Astrocyte (in vitro differentiated cells and primary cell): ENCODE measurements at regions not wholly inside any gene's neighbourhood (a gene's known extent, or its start where the extent isn't known, plus 50 kb on each side); places are given as distances from the start of the nearest gene placed in this dataset.

Experiments
- DNase-seq: peaks from one replicate; pipeline ENCODE4 v3.0.0-alpha.2; 2010; ENCODE audit warnings: low read depth
- FAIRE-seq: peaks from 2 replicates; lab custom pipeline; 2011; peaks lifted over from hg19 to GRCh38; lab: Jason Lieb, UNC
- H2AFZ ChIP-seq: 2 replicates; pipeline ENCODE4 v1.6.0; 2012; ENCODE audit warnings: low read depth, low read length, inconsistent platforms
- H3K27ac ChIP-seq: 2 replicates; pipeline ENCODE4 v1.5.1; 2011; ENCODE audit warnings: low read depth, low read length, inconsistent platforms
- H3K27me3 ChIP-seq: 2 replicates; pipeline ENCODE4 v1.6.0; 2011; ENCODE audit warnings: low read length, inconsistent platforms; ENCODE audit not compliant: insufficient read depth
- H3K36me3 ChIP-seq: 2 replicates; pipeline ENCODE4 v1.5.1; 2011; ENCODE audit warnings: low read length, inconsistent platforms; ENCODE audit not compliant: insufficient read depth
- H3K4me1 ChIP-seq: 2 replicates; pipeline ENCODE4 v1.5.1; 2011; ENCODE audit warnings: low read length, inconsistent platforms; ENCODE audit not compliant: insufficient read depth
- H3K4me2 ChIP-seq: 2 replicates; pipeline ENCODE4 v1.6.0; 2012; ENCODE audit warnings: low read length, inconsistent platforms
- H3K4me3 ChIP-seq: 2 replicates; pipeline ENCODE4 v1.5.1; 2011; ENCODE audit warnings: low read depth, mild to moderate bottlenecking, low read length, inconsistent platforms; ENCODE audit not compliant: insufficient read depth
- H3K79me2 ChIP-seq: 2 replicates; pipeline ENCODE4 v1.6.0; 2012; ENCODE audit warnings: mild to moderate bottlenecking, low read length, inconsistent platforms; ENCODE audit not compliant: insufficient read depth
- H3K9ac ChIP-seq: 2 replicates; pipeline ENCODE4 v1.6.0; 2012; ENCODE audit warnings: mild to moderate bottlenecking, low read length, inconsistent platforms
- H3K9me3 ChIP-seq: 2 replicates; pipeline ENCODE4 v1.5.1; 2012; ENCODE audit warnings: low read depth, mild to moderate bottlenecking, low read length, inconsistent platforms; ENCODE audit not compliant: insufficient read depth
- H4K20me1 ChIP-seq: 2 replicates; pipeline ENCODE4 v1.6.0; 2012; ENCODE audit warnings: low read length, inconsistent platforms; ENCODE audit not compliant: insufficient read depth
- H3K27ac Mint-ChIP-seq: one replicate; pipeline ENCODE4 v1.8.0; 2021; ENCODE audit warnings: mild to moderate bottlenecking, mixed read lengths; ENCODE audit not compliant: unreplicated experiment
- H3K27me3 Mint-ChIP-seq: one replicate; pipeline ENCODE4 v1.8.0; 2021; ENCODE audit warnings: low read depth, mixed read lengths; ENCODE audit not compliant: unreplicated experiment
- H3K36me3 Mint-ChIP-seq: one replicate; pipeline ENCODE4 v1.8.0; 2021; ENCODE audit warnings: low read depth, mixed read lengths; ENCODE audit not compliant: unreplicated experiment
- H3K4me1 Mint-ChIP-seq: one replicate; pipeline ENCODE4 v1.8.0; 2021; ENCODE audit warnings: low read depth, mixed read lengths; ENCODE audit not compliant: unreplicated experiment
- H3K4me3 Mint-ChIP-seq: one replicate; pipeline ENCODE4 v1.8.0; 2021; ENCODE audit warnings: mild to moderate bottlenecking, moderate library complexity, mixed read lengths; ENCODE audit not compliant: unreplicated experiment
- H3K9me3 Mint-ChIP-seq: one replicate; pipeline ENCODE4 v1.8.0; 2021; ENCODE audit warnings: mild to moderate bottlenecking, mixed read lengths; ENCODE audit not compliant: unreplicated experiment
- EZH2 ChIP-seq: IDR thresholded peaks from 2 replicates; pipeline ENCODE4 v1.6.1; 2012; ENCODE audit warnings: mild to moderate bottlenecking, low read length, inconsistent platforms; ENCODE audit not compliant: insufficient read depth
- TF ChIP-seq, protein P1 (sequence below): IDR thresholded peaks from 2 replicates; pipeline ENCODE4 v1.5.1; 2011; ENCODE audit warnings: low read depth, mild to moderate bottlenecking, inconsistent platforms, low read length, moderate library complexity; ENCODE audit not compliant: insufficient read depth

DNA sequence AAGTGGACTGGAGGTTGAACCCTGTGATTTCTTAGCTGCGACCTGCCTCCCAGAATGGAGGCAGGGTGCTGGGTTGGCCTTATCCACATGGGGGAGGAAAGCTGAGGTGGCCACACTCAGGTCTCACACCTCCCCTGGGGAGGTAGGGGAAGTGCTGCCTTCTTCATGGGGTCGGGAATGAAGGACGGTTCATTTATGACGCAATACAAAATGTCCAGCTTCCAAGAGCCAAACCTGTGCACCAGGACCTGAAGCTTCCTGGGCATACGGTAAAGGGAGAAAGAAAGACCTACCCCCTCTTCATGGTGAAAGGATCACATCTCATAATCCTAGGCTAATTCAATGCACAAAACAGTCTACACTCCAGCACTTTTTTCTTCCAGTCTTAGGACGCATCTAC, 150.6 kb upstream of the CDYL start:
- Mint-ChIP-seq H3K27ac (no peak overlapping the region), H3K4me3 (no peak overlapping the region), H3K36me3 (no peaks in the 10 kb centered on the region), H3K9me3 (peaks cover 16% of the 10 kb centered on the region), H3K4me1 (no peaks in the 10 kb centered on the region), H3K27me3 (no peaks in the 10 kb centered on the region)
- Histone ChIP-seq H3K27me3 (no peaks in the 10 kb centered on the region), H3K9me3 (peaks cover 3% of the 10 kb centered on the region), H4K20me1 (no peaks in the 10 kb centered on the region), H3K4me2 (no peak overlapping the region), H3K4me1 (no peaks in the 10 kb centered on the region), H3K27ac (no peak overlapping the region), H3K4me3 (no peak overlapping the region), H3K9ac (no peak overlapping the region), H3K79me2 (no peaks in the 10 kb centered on the region), H3K36me3 (no peaks in the 10 kb centered on the region), H2AFZ (no peak overlapping the region)
- no peak for TF ChIP-seq EZH2
- TF ChIP-seq, protein P1, sequence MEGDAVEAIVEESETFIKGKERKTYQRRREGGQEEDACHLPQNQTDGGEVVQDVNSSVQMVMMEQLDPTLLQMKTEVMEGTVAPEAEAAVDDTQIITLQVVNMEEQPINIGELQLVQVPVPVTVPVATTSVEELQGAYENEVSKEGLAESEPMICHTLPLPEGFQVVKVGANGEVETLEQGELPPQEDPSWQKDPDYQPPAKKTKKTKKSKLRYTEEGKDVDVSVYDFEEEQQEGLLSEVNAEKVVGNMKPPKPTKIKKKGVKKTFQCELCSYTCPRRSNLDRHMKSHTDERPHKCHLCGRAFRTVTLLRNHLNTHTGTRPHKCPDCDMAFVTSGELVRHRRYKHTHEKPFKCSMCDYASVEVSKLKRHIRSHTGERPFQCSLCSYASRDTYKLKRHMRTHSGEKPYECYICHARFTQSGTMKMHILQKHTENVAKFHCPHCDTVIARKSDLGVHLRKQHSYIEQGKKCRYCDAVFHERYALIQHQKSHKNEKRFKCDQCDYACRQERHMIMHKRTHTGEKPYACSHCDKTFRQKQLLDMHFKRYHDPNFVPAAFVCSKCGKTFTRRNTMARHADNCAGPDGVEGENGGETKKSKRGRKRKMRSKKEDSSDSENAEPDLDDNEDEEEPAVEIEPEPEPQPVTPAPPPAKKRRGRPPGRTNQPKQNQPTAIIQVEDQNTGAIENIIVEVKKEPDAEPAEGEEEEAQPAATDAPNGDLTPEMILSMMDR, result no peak
- DNase-seq (no peak), FAIRE-seq (no peak)

DNA sequence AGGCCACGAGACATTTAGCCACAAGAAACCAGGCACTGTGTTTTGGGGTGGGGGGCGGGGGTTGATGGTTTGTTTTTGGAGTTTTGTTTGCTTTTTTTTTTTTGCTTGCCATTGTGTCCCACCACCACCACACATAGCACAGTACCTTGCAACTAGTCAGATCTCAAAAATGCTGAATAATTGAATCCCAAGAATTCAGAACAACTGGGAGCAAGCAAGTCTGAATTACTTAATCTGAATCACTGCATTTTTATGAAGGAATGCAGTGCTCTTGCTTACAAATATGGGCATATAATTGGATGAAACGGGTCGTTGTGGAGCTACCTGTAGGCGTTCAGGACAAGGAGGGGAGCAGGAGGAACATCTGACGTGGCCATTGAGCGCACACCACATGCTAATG, 151.5 kb upstream of the CDYL start:
- no peak overlapping the region for H3K4me3 ChIP-seq
- TF ChIP-seq EZH2, result no peak
- TF ChIP-seq, protein P1, result no peak
- no peak overlapping the region for H3K27ac Mint-ChIP-seq
- no peaks in the 10 kb centered on the region for H3K79me2 ChIP-seq
- peaks cover 12% of the 10 kb centered on the region for H3K9me3 Mint-ChIP-seq
- no peaks in the 10 kb centered on the region for H3K27me3 ChIP-seq
- no peak overlapping the region for H3K9ac ChIP-seq
- no peaks in the 10 kb centered on the region for H3K36me3 Mint-ChIP-seq
- H3K27ac ChIP-seq, result no peak overlapping the region
- DNase-seq (peak; percentile 34), FAIRE-seq (no peak)
- H2AFZ ChIP-seq, result no peak overlapping the region
- H3K4me3 Mint-ChIP-seq, result no peak overlapping the region
- H3K36me3 ChIP-seq, result no peaks in the 10 kb centered on the region
- H4K20me1 ChIP-seq, result no peaks in the 10 kb centered on the region
- no peaks in the 10 kb centered on the region for H3K27me3 Mint-ChIP-seq
- peaks cover 2% of the 10 kb centered on the region for H3K4me1 Mint-ChIP-seq
- H3K9me3 ChIP-seq, result peaks cover 3% of the 10 kb centered on the region
- H3K4me2 ChIP-seq, result no peak overlapping the region
- H3K4me1 ChIP-seq, result no peaks in the 10 kb centered on the region

DNA sequence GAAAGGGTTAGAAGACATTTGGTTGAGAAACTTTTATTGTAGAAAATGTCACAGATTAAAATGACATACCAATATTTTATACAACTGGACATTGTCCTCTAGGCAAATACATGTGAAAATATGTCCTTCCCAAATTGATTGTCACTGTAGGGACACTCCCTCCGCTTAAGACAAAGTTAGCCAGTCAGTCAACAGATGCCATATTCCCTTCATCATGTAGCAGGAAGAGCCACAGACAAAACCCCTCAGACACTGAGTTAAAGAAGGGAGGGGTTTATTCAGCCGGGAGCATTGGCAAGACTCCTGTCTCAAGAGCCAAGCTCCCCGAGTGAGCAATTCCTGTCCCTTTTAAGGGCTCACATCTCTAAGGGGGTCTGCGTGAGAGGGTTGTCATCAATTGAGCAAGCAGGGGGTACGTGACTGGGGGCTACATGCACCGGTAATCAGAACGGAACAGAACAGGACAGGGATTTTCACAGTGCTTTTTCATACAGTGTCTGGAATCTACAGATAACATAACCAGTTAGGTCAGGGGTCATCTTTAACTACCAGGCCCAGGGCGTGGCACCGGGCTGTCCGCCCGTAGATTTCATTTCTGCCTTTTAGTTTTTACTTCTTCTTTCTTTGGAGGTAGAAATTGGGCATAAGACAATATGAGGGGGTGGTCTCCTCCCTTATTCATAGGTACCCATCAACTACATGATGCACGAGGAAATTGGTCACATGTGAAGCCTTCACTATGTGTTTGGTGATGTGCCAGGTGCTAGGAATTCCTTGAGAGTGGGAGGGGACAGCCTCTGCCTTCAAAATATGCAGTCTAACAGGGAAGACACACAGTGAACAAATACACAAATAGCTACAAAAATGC, 155.7 kb upstream of the CDYL start:
- DNase-seq (no peak), FAIRE-seq (no peak)
- no peak overlapping the region for H3K4me3 Mint-ChIP-seq

More for the DNA sequence above, 155.7 kb upstream of the CDYL start:
- Mint-ChIP-seq H3K4me1 (peaks cover 2% of the 10 kb centered on the region), H3K36me3 (no peaks in the 10 kb centered on the region), H3K27ac (no peak overlapping the region), H3K9me3 (peaks cover 4% of the 10 kb centered on the region), H3K27me3 (no peaks in the 10 kb centered on the region)
- Histone ChIP-seq H3K4me1 (no peaks in the 10 kb centered on the region), H3K79me2 (no peaks in the 10 kb centered on the region), H4K20me1 (no peaks in the 10 kb centered on the region), H3K36me3 (no peaks in the 10 kb centered on the region), H3K9me3 (peaks cover under 1% of the 10 kb centered on the region), H3K4me3 (no peak overlapping the region), H3K9ac (no peak overlapping the region), H3K27ac (no peak overlapping the region), H3K4me2 (no peak overlapping the region), H2AFZ (no peak overlapping the region), H3K27me3 (peaks cover 2% of the 10 kb centered on the region)
- TF ChIP-seq, protein P1, result no peak
- TF ChIP-seq EZH2, result no peak
